Panc1 (cell line): ENCODE measurements at regions not wholly inside any gene's neighbourhood (a gene's known extent, or its start where the extent isn't known, plus 50 kb on each side); places are given as distances from the start of the nearest gene placed in this dataset.

ENCODE experiments used
- ATAC-seq: fragments of 200-7000 bp; cut with Tn5 transposase; 2 replicates; pipeline ENCODE4 v1.9.1; 2020; ENCODE audit warnings: mild to moderate bottlenecking, moderate library complexity
- BruUV-seq: library from RNA; stranded (reverse); fragments of 400-500 nt; replicated peaks from 2 replicates; lab custom pipeline; 2021; lab: Mats Ljungman, UMichigan
- CTCF ChIA-PET: fragments of 300-600 bp; sonication (Branson Sonifier 250); formaldehyde crosslinking; loops from one replicate; lab custom pipeline; 2022; ENCODE audit warnings: antibody characterized with exemption; lab: Charles Lee
- POLR2A ChIA-PET: fragments of 300-600 bp; sonication (Branson Sonifier 250); formaldehyde crosslinking; loops from one replicate; lab custom pipeline; 2022; ENCODE audit warnings: antibody characterized with exemption; lab: Charles Lee
- DNase-seq: peaks from one replicate; pipeline ENCODE4 v3.0.0-alpha.2; 2010; ENCODE audit warnings: low read depth, low spot score
- H3K27ac ChIP-seq: 2 replicates; pipeline ENCODE4 v1.5.1; 2011; ENCODE audit warnings: mild to moderate bottlenecking, low read length, inconsistent platforms
- H3K27me3 ChIP-seq: fragments of 200-500 bp; sonication (Bioruptor generic); 2 replicates; pipeline ENCODE4 v1.6.0; 2014; ENCODE audit warnings: low read length, inconsistent platforms; ENCODE audit not compliant: control insufficient read depth, insufficient read depth
- H3K36me3 ChIP-seq: fragments of 200-500 bp; sonication (Bioruptor generic); 2 replicates; pipeline ENCODE4 v1.5.1; 2014; ENCODE audit warnings: inconsistent platforms, mild to moderate bottlenecking, low read length, moderate library complexity; ENCODE audit not compliant: control insufficient read depth, insufficient read depth
- H3K4me1 ChIP-seq: 2 replicates; pipeline ENCODE4 v1.5.1; 2011; ENCODE audit warnings: inconsistent platforms, mild to moderate bottlenecking, low read length, moderate library complexity; ENCODE audit not compliant: control insufficient read depth, insufficient read depth
- H3K4me3 ChIP-seq, 2 experiments: 2 replicates each; pipeline ENCODE4 v1.5.1; 2011 to 2012; ENCODE audit warnings: low read depth in 2 of 2, low read length in 2 of 2, mild to moderate bottlenecking in 2 of 2, inconsistent platforms in 1 of 2, moderate library complexity in 1 of 2
- H3K9me3 ChIP-seq: fragments of 200-500 bp; sonication (Bioruptor generic); 2 replicates; pipeline ENCODE4 v1.5.1; 2014; ENCODE audit warnings: low read depth, mild to moderate bottlenecking, inconsistent platforms, low read length, moderate library complexity; ENCODE audit not compliant: control insufficient read depth, insufficient read depth
- POLR2AphosphoS5 ChIP-seq: IDR thresholded peaks from 2 replicates; pipeline ENCODE4 v1.6.1; 2012; ENCODE audit warnings: mild to moderate bottlenecking, low read depth, low read length, moderate library complexity
- SIN3A ChIP-seq: IDR thresholded peaks from 2 replicates; pipeline ENCODE4 v1.6.1; 2012; ENCODE audit warnings: low read depth, mild to moderate bottlenecking, low read length, moderate library complexity, borderline replicate concordance; ENCODE audit not compliant: insufficient read depth
- TCF7L2 ChIP-seq: IDR thresholded peaks from 2 replicates; pipeline ENCODE4 v1.6.1; 2011; ENCODE audit warnings: mild to moderate bottlenecking, low read depth, low read length, inconsistent platforms
- in situ Hi-C: cut with HindIII; loops from 2 replicates; pipeline ENCODE4 v1.10.0; 2016; ENCODE audit warnings: low sequenced_read_pairs, low pct_unique_long_range_greater_than_20kb
- intact Hi-C: fragments of 100-400 bp; cut with micrococcal nuclease; formaldehyde crosslinking; loops from one replicate; pipeline ENCODE4 v1.10.0; 2022; ENCODE audit not compliant: unreplicated experiment
- TF ChIP-seq, protein P1 (sequence below): fragments of 450-650 bp; IDR thresholded peaks from 2 replicates; pipeline ENCODE4 v1.5.1; 2017; ENCODE audit warnings: mild to moderate bottlenecking
- TF ChIP-seq, protein P2 (sequence below), 2 experiments: IDR thresholded peaks; 2 replicates each; pipeline ENCODE4 v1.6.1; 2011 to 2012; ENCODE audit warnings: low read depth in 2 of 2, control low read depth in 1 of 2, low read length in 1 of 2, mild to moderate bottlenecking in 1 of 2, moderate library complexity in 1 of 2; ENCODE audit not compliant: insufficient read depth in 1 of 2

DNA sequence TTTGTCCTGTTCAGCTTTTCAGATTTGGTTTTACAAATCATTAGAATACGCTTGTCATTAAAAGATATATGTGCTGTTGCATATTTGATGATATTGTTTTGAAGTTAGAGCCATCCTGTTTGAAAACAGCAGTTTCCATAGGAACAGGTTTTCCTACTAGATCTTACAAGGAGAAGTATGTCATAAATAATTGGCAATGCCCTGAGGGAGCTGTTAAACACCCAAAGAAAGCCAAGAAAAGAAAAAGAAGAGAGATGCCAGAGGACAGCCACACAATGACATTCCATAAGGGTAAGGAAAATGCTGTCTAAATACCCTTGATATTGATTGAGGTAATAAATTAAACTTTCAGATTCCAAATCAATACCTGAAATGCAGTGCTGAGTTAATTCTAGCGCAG is 392.2 kb upstream of the CRIM1 start:
- H3K27ac ChIP-seq, result no peak overlapping the region
- no peaks in the 10 kb centered on the region for H3K36me3 ChIP-seq
- POLR2A ChIA-PET, result no interaction called here
- CTCF ChIA-PET, result no interaction called here
- BruUV-seq, result no TSS peak
- H3K9me3 ChIP-seq, result peaks cover 4% of the 10 kb centered on the region; the same call in 1 of the 2 replicates
- H3K4me3 ChIP-seq, result no peak overlapping the region
- no peak for DNase-seq
- intact Hi-C loops, result no loop called here
- ATAC-seq, result no peak
- no peaks in the 10 kb centered on the region for H3K4me1 ChIP-seq
- in situ Hi-C loops, result no loop called here
- TF ChIP-seq SIN3A, result no peak
- TF ChIP-seq, protein P1, sequence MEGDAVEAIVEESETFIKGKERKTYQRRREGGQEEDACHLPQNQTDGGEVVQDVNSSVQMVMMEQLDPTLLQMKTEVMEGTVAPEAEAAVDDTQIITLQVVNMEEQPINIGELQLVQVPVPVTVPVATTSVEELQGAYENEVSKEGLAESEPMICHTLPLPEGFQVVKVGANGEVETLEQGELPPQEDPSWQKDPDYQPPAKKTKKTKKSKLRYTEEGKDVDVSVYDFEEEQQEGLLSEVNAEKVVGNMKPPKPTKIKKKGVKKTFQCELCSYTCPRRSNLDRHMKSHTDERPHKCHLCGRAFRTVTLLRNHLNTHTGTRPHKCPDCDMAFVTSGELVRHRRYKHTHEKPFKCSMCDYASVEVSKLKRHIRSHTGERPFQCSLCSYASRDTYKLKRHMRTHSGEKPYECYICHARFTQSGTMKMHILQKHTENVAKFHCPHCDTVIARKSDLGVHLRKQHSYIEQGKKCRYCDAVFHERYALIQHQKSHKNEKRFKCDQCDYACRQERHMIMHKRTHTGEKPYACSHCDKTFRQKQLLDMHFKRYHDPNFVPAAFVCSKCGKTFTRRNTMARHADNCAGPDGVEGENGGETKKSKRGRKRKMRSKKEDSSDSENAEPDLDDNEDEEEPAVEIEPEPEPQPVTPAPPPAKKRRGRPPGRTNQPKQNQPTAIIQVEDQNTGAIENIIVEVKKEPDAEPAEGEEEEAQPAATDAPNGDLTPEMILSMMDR, result no peak
- no peak for TF ChIP-seq TCF7L2
- no peak for TF ChIP-seq POLR2AphosphoS5
- no peaks in the 10 kb centered on the region for H3K27me3 ChIP-seq

DNA sequence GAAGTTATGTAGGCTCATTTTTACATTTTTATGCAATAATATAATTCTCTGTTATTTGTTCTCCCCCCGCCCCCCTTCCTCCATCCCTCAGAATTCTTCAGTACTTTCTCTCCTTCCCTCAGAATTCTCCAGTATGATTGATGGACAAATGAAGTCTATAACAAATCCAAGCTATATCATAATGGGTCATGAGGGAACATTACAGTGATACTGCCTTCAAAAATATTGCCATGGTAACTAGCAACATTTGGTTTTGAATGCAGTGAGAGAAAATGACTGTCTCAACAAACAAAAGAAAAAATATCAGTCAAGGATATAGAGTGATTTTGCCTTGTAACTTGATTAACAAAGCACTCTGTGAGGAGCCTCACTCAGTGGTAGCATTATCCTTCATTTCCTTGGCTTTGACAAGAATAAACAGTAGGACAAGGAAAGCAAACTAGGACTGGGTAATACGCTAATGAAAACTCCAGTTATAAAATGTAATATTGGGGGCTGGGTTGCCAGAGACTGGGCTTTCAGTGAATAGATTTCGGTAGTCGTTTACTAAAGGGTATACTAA is 392.9 kb upstream of the CRIM1 start:
- Histone ChIP-seq H3K36me3 (no peaks in the 10 kb centered on the region), H3K27me3 (no peaks in the 10 kb centered on the region), H3K4me1 (no peaks in the 10 kb centered on the region), H3K9me3 (peaks cover 4% of the 10 kb centered on the region; the same call in 1 of the 2 replicates), H3K4me3 (no peak overlapping the region), H3K27ac (no peak overlapping the region)
- no TSS peak for BruUV-seq
- TF ChIP-seq, protein P2, sequence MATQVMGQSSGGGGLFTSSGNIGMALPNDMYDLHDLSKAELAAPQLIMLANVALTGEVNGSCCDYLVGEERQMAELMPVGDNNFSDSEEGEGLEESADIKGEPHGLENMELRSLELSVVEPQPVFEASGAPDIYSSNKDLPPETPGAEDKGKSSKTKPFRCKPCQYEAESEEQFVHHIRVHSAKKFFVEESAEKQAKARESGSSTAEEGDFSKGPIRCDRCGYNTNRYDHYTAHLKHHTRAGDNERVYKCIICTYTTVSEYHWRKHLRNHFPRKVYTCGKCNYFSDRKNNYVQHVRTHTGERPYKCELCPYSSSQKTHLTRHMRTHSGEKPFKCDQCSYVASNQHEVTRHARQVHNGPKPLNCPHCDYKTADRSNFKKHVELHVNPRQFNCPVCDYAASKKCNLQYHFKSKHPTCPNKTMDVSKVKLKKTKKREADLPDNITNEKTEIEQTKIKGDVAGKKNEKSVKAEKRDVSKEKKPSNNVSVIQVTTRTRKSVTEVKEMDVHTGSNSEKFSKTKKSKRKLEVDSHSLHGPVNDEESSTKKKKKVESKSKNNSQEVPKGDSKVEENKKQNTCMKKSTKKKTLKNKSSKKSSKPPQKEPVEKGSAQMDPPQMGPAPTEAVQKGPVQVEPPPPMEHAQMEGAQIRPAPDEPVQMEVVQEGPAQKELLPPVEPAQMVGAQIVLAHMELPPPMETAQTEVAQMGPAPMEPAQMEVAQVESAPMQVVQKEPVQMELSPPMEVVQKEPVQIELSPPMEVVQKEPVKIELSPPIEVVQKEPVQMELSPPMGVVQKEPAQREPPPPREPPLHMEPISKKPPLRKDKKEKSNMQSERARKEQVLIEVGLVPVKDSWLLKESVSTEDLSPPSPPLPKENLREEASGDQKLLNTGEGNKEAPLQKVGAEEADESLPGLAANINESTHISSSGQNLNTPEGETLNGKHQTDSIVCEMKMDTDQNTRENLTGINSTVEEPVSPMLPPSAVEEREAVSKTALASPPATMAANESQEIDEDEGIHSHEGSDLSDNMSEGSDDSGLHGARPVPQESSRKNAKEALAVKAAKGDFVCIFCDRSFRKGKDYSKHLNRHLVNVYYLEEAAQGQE (IDR thresholded peaks at IDR 0.05; ENCODE audit: insufficient read depth in 1 of 2, low read depth in 2 of 2, low read length in 1 of 2), result no peak
- TF ChIP-seq POLR2AphosphoS5 (no peak), TCF7L2 (no peak), SIN3A (no peak)
- TF ChIP-seq, protein P1, result no peak
- ATAC-seq (no peak), DNase-seq (no peak)
- ChIA-PET POLR2A (no interaction called here), CTCF (no interaction called here)
- intact Hi-C loops, result no loop called here
- in situ Hi-C loops, result no loop called here
